ENCODE measurements at regions not wholly inside any gene's neighbourhood (a gene's known extent, or its start where the extent isn't known, plus 50 kb on each side); places are given as distances from the start of the nearest gene placed in this dataset.
"Not testable (repeated sequence)": the region's sequence is repeated elsewhere in the genome, so short reads cannot be mapped to it uniquely, and the experiment has no call there.

GRCh38 chr10:3346851-3347250 is 174.3 kb upstream of the PITRM1 start:
- DNase-seq (no peak), ATAC-seq (no peak)

GRCh38 chr10:3342771-3343170 is 170.2 kb upstream of the PITRM1 start:
- ATAC-seq (no peak), DNase-seq (no peak)

- ATAC-seq (no peak), DNase-seq (no peak)
These were observed 167.6 kb upstream of the PITRM1 start for GRCh38 chr10:3340127-3340730.

- ATAC-seq (no peak), DNase-seq (no peak)
These were observed 167.0 kb upstream of the PITRM1 start for GRCh38 chr10:3339531-3339950.

- ATAC-seq = no peak
These were observed 166.5 kb upstream of the PITRM1 start for GRCh38 chr10:3339121-3339520.

GRCh38 chr10:3337741-3338140 is 165.2 kb upstream of the PITRM1 start:
- ATAC-seq = no peak

More at GRCh38 chr10:3339121-3339520, 166.5 kb upstream of the PITRM1 start:
- no peak for DNase-seq

GRCh38 chr10:3336673-3337293 is 164.2 kb upstream of the PITRM1 start:
- no peak for DNase-seq
- no peak for ATAC-seq

More at GRCh38 chr10:3337741-3338140, 165.2 kb upstream of the PITRM1 start:
- DNase-seq = no peak

- no peak for ATAC-seq
- no peak for DNase-seq
These were observed 160.8 kb upstream of the PITRM1 start for GRCh38 chr10:3333426-3333825.

GRCh38 chr10:3331690-3332230 is 159.2 kb upstream of the PITRM1 start:
- ATAC-seq (no peak), DNase-seq (no peak)

- no peak for ATAC-seq
- DNase-seq = no peak
These were observed 158.6 kb upstream of the PITRM1 start for GRCh38 chr10:3331187-3331586.

- ATAC-seq = no peak
- DNase-seq = no peak
These were observed 158.1 kb upstream of the PITRM1 start for GRCh38 chr10:3330663-3331062.

- ATAC-seq (no peak), DNase-seq (no peak)
These were observed 153.6 kb upstream of the PITRM1 start for GRCh38 chr10:3325954-3326750.

- ATAC-seq (no peak), DNase-seq (no peak)
These were observed 152.0 kb upstream of the PITRM1 start for GRCh38 chr10:3324612-3325038.

- DNase-seq (no peak), ATAC-seq (no peak)
These were observed 151.4 kb upstream of the PITRM1 start for GRCh38 chr10:3323865-3324498.

- ATAC-seq = no peak
- no peak for DNase-seq
These were observed 148.5 kb upstream of the PITRM1 start for GRCh38 chr10:3321123-3321522.

GRCh38 chr10:3319811-3320226 is 147.2 kb upstream of the PITRM1 start:
- DNase-seq (no peak), ATAC-seq (no peak)

GRCh38 chr10:3318480-3318807 is 145.9 kb upstream of the PITRM1 start:
- not testable (repeated sequence) for DNase-seq, ATAC-seq

- not testable (repeated sequence) for ATAC-seq, DNase-seq
These were observed 145.2 kb upstream of the PITRM1 start for GRCh38 chr10:3317553-3318479.

GRCh38 chr10:3314445-3315085 is 142.0 kb upstream of the PITRM1 start:
- not testable (repeated sequence) for ATAC-seq, DNase-seq

GRCh38 chr10:3313784-3314444 is 141.3 kb upstream of the PITRM1 start:
- ATAC-seq, DNase-seq: not testable (repeated sequence)
